Right renal pelvis (tissue), 4 donors: ENCODE measurements at regions not wholly inside any gene's neighbourhood (a gene's known extent, or its start where the extent isn't known, plus 50 kb on each side); places are given as distances from the start of the nearest gene placed in this dataset.

Experiments used
- DNase-seq, 4 donors: peaks; one replicate each; pipeline ENCODE4 v3.0.0-alpha.2; 2013; ENCODE audit warnings: low read depth in 4 of 4, low spot score in 3 of 4, missing footprints in 1 of 4

GRCh38 chr6:82573254-82573972 lies 209.8 kb downstream of the TPBG start:
- DNase-seq: no peak

- no peak for DNase-seq
These were observed 212.7 kb downstream of the TPBG start for GRCh38 chr6:82576284-82576683.

- peak in 1 of 4 donors; percentile 7 for DNase-seq
These were observed 220.6 kb downstream of the TPBG start for GRCh38 chr6:82584194-82584695.

- DNase-seq: no peak
These were observed 221.2 kb downstream of the TPBG start for GRCh38 chr6:82584856-82585255.

GRCh38 chr6:82588020-82588419 lies 224.4 kb downstream of the TPBG start:
- no peak for DNase-seq

GRCh38 chr6:82588859-82589412 lies 225.3 kb downstream of the TPBG start:
- no peak for DNase-seq

- DNase-seq: no peak
These were observed 226.0 kb downstream of the TPBG start for GRCh38 chr6:82589509-82590206.

- no peak for DNase-seq
These were observed 233.6 kb downstream of the TPBG start for GRCh38 chr6:82597201-82597600.

GRCh38 chr6:82602776-82603175 lies 239.2 kb downstream of the TPBG start:
- no peak for DNase-seq

GRCh38 chr6:82603871-82604270 lies 240.3 kb downstream of the TPBG start:
- no peak for DNase-seq

- no peak for DNase-seq
These were observed 244.5 kb downstream of the TPBG start for GRCh38 chr6:82607998-82608725.

- no peak for DNase-seq
These were observed 245.2 kb downstream of the TPBG start for GRCh38 chr6:82608781-82609180.

- no peak for DNase-seq
These were observed 248.1 kb downstream of the TPBG start for GRCh38 chr6:82611751-82612150.

- no peak for DNase-seq
These were observed 248.9 kb downstream of the TPBG start for GRCh38 chr6:82612475-82613039.

GRCh38 chr6:82614518-82614917 lies 250.9 kb downstream of the TPBG start:
- DNase-seq: no peak

- no peak for DNase-seq
These were observed 252.9 kb downstream of the TPBG start for GRCh38 chr6:82616386-82617028.

GRCh38 chr6:82617648-82618047 lies 254.0 kb downstream of the TPBG start:
- DNase-seq: no peak

- no peak for DNase-seq
These were observed 256.0 kb downstream of the TPBG start for GRCh38 chr6:82619573-82619972.

GRCh38 chr6:82622461-82622860 lies 258.8 kb downstream of the TPBG start:
- no peak for DNase-seq

- DNase-seq: no peak
These were observed 260.6 kb downstream of the TPBG start for GRCh38 chr6:82624251-82624650.
